PC-3 (cell line): ENCODE measurements at regions not wholly inside any gene's neighbourhood (a gene's known extent, or its start where the extent isn't known, plus 50 kb on each side); places are given as distances from the start of the nearest gene placed in this dataset.

ENCODE experiments used
- ATAC-seq: fragments of 200-7000 bp; cut with Tn5 transposase; 2 replicates; pipeline ENCODE4 v1.9.1; 2020; ENCODE audit warnings: mild to moderate bottlenecking, moderate library complexity
- BruUV-seq: library from RNA; stranded (reverse); fragments of 400-500 nt; replicated peaks from 2 replicates; lab custom pipeline; 2021; lab: Mats Ljungman, UMichigan
- CTCF ChIA-PET: fragments of 300-600 bp; sonication (Branson Sonifier 250); formaldehyde crosslinking; loops from one replicate; lab custom pipeline; 2022; ENCODE audit warnings: antibody characterized with exemption; lab: Charles Lee
- POLR2A ChIA-PET: fragments of 300-600 bp; sonication (Branson Sonifier 250); formaldehyde crosslinking; loops from one replicate; lab custom pipeline; 2022; ENCODE audit warnings: antibody characterized with exemption; ENCODE audit not compliant: unreplicated experiment; lab: Charles Lee
- DNase-seq: peaks from one replicate; pipeline ENCODE4 v3.0.0-alpha.2; 2015
- H2AFZ ChIP-seq: fragments of 300-600 bp; sonication (generic); 2 replicates; pipeline ENCODE4 v1.6.0; 2016; ENCODE audit warnings: antibody characterized with exemption, low read length
- H3F3A ChIP-seq: fragments of 300-600 bp; sonication (generic); one replicate; pipeline ENCODE4 v1.6.0; 2017; ENCODE audit warnings: antibody characterized with exemption, low read length, control low read depth, mild to moderate bottlenecking; ENCODE audit not compliant: unreplicated experiment
- H3K27ac ChIP-seq: fragments of 300-600 bp; sonication (generic); 2 replicates; pipeline ENCODE4 v1.5.1; 2016; ENCODE audit warnings: mild to moderate bottlenecking, low read length
- H3K27me3 ChIP-seq: fragments of 300-600 bp; sonication (generic); 2 replicates; pipeline ENCODE4 v1.6.1; 2016; ENCODE audit warnings: low read length, mixed read lengths
- H3K36me3 ChIP-seq: fragments of 300-600 bp; sonication (generic); 2 replicates; pipeline ENCODE4 v1.6.1; 2016; ENCODE audit warnings: low read depth, mixed run types, low read length, mixed read lengths
- H3K4me1 ChIP-seq: fragments of 300-600 bp; sonication (generic); 2 replicates; pipeline ENCODE4 v1.5.1; 2016; ENCODE audit warnings: low read length; ENCODE audit not compliant: insufficient read depth
- H3K4me2 ChIP-seq: fragments of 300-600 bp; sonication (generic); 2 replicates; pipeline ENCODE4 v1.6.0; 2016; ENCODE audit warnings: low read length
- H3K4me3 ChIP-seq: fragments of 300-600 bp; sonication (generic); 2 replicates; pipeline ENCODE4 v1.5.1; 2016; ENCODE audit warnings: mild to moderate bottlenecking, low read length, mixed read lengths
- H3K79me2 ChIP-seq: fragments of 300-600 bp; sonication (generic); 2 replicates; pipeline ENCODE4 v1.6.1; 2017; ENCODE audit warnings: low read length, mixed read lengths
- H3K9ac ChIP-seq: fragments of 300-600 bp; sonication (generic); 2 replicates; pipeline ENCODE4 v1.6.0; 2016; ENCODE audit warnings: mild to moderate bottlenecking, low read length
- H3K9me2 ChIP-seq: fragments of 300-600 bp; sonication (generic); replicated peaks from 2 replicates; pipeline ENCODE4 v1.6.1; 2016; ENCODE audit warnings: mixed run types, low read length, mixed read lengths
- H3K9me3 ChIP-seq: fragments of 300-600 bp; sonication (generic); 2 replicates; pipeline ENCODE4 v1.6.1; 2016; ENCODE audit warnings: low read length, mixed read lengths
- H4K20me1 ChIP-seq: fragments of 300-600 bp; sonication (generic); 2 replicates; pipeline ENCODE4 v1.6.1; 2016; ENCODE audit warnings: low read length, mixed read lengths
- EZH2 ChIP-seq: fragments of 300-600 bp; sonication (generic); IDR thresholded peaks from one replicate; pipeline ENCODE4 v1.6.1; 2017; ENCODE audit warnings: antibody characterized with exemption, mild to moderate bottlenecking, low read length; ENCODE audit not compliant: unreplicated experiment
- EZH2phosphoT487 ChIP-seq: fragments of 300-600 bp; sonication (generic); IDR thresholded peaks from 2 replicates; pipeline ENCODE4 v1.6.1; 2018; ENCODE audit warnings: mild to moderate bottlenecking, antibody characterized with exemption, low read length, borderline replicate concordance
- intact Hi-C: fragments of 100-400 bp; cut with micrococcal nuclease; formaldehyde crosslinking; loops from 2 replicates; pipeline ENCODE4 v1.9.0; 2023
- TF ChIP-seq, protein P1 (sequence below): fragments of 300-600 bp; sonication (generic); conservative IDR thresholded peaks from 2 replicates; pipeline ENCODE4 v1.5.1; 2017; ENCODE audit warnings: antibody characterized with exemption, low read depth, mild to moderate bottlenecking, low read length

DNA sequence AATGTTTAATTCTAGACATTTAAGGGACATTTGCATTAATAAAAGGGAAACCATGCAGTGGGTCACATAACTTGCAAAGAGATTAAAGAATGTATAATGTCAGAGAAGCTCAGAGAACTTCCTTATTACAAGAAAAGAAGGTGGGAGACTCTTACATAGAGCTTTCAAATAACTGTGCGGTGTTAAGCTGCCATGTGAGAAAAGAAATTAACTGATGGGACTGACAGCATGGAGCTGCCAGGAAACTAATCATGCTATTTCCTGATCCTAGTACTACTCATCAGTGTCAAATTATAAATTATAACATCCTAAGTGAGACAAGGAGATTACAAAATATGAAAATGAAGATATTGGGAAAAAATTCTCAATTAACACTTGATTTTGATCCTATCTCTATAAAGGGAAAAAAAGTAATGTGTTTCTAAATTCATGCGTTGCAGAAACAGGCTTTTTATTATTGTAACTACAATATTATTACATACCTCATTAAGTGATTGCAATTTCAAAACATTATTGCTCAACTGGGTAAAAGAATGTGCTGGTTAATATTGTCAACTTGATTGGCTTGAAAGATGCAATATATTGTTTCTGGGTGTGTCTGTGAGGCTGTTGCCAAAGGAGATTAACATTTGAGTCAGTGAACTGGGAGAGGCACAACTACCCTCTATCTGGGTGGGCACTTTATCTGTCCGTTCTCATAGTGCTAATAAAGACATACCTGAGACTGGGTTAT, 609.5 kb upstream of the NUDT12 start:
- BruUV-seq = no TSS peak
- TF ChIP-seq EZH2phosphoT487 (no peak), EZH2 (no peak)
- TF ChIP-seq, protein P1, sequence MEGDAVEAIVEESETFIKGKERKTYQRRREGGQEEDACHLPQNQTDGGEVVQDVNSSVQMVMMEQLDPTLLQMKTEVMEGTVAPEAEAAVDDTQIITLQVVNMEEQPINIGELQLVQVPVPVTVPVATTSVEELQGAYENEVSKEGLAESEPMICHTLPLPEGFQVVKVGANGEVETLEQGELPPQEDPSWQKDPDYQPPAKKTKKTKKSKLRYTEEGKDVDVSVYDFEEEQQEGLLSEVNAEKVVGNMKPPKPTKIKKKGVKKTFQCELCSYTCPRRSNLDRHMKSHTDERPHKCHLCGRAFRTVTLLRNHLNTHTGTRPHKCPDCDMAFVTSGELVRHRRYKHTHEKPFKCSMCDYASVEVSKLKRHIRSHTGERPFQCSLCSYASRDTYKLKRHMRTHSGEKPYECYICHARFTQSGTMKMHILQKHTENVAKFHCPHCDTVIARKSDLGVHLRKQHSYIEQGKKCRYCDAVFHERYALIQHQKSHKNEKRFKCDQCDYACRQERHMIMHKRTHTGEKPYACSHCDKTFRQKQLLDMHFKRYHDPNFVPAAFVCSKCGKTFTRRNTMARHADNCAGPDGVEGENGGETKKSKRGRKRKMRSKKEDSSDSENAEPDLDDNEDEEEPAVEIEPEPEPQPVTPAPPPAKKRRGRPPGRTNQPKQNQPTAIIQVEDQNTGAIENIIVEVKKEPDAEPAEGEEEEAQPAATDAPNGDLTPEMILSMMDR = no peak
- H4K20me1 ChIP-seq = no peaks in the 10 kb centered on the region
- no peak overlapping the region for H3K27ac ChIP-seq
- ATAC-seq (no peak), DNase-seq (no peak)
- H3F3A ChIP-seq = no peaks in the 10 kb centered on the region
- H3K36me3 ChIP-seq = no peaks in the 10 kb centered on the region
- no peak overlapping the region for H2AFZ ChIP-seq
- no peaks in the 10 kb centered on the region for H3K9me2 ChIP-seq
- intact Hi-C loops = no loop called here
- no peaks in the 10 kb centered on the region for H3K79me2 ChIP-seq
- no peaks in the 10 kb centered on the region for H3K4me1 ChIP-seq
- POLR2A ChIA-PET = no interaction called here
- no peaks in the 10 kb centered on the region for H3K27me3 ChIP-seq
- CTCF ChIA-PET = no interaction called here
- no peaks in the 10 kb centered on the region for H3K9me3 ChIP-seq
- H3K4me2 ChIP-seq = no peak overlapping the region
- H3K4me3 ChIP-seq = no peak overlapping the region
- H3K9ac ChIP-seq = no peak overlapping the region

GRCh38 chr5:104170926-104171325, 608.3 kb upstream of the NUDT12 start:
- H3K79me2 ChIP-seq = no peaks in the 10 kb centered on the region
- H2AFZ ChIP-seq = no peak overlapping the region
- no peaks in the 10 kb centered on the region for H3K4me1 ChIP-seq
- no peak overlapping the region for H3K27ac ChIP-seq
- no peak overlapping the region for H3K4me2 ChIP-seq
- intact Hi-C loops = no loop called here
- H3K9me2 ChIP-seq = no peaks in the 10 kb centered on the region
- H3K27me3 ChIP-seq = no peaks in the 10 kb centered on the region
- CTCF ChIA-PET = no interaction called here
- no peak overlapping the region for H3K4me3 ChIP-seq
- TF ChIP-seq EZH2phosphoT487 = no peak
- TF ChIP-seq, protein P1 = no peak
- no peaks in the 10 kb centered on the region for H4K20me1 ChIP-seq
- POLR2A ChIA-PET = no interaction called here
- BruUV-seq = no TSS peak
- no peaks in the 10 kb centered on the region for H3K9me3 ChIP-seq
- H3F3A ChIP-seq = no peaks in the 10 kb centered on the region
- ATAC-seq = peak; percentile 37; the same call in 1 of the 2 replicates
- no peaks in the 10 kb centered on the region for H3K36me3 ChIP-seq
- no peak overlapping the region for H3K9ac ChIP-seq
- DNase-seq = no peak

DNA sequence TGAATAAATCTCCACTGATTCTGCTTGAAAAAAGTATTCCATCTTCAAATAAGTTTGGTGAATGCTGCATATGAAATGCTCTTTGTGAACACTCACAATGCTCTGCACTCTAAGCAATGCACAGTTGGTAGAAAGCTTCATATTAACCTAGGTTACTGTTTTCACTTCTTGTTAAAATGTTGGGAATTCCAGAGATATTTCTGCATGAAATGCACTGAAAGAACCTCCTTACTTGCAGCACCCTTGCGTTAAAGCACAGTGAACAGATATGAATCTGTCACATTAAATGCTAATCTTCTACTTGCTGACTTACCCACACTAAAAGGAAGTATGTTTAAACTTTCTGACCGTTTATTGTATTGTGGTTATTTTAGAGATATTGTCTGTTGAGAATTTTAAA, 584.1 kb upstream of the NUDT12 start:
- Histone ChIP-seq H3K4me2 (no peak overlapping the region), H3F3A (no peaks in the 10 kb centered on the region), H4K20me1 (no peaks in the 10 kb centered on the region), H3K79me2 (no peaks in the 10 kb centered on the region), H3K27me3 (no peaks in the 10 kb centered on the region), H3K9ac (no peak overlapping the region), H3K9me3 (no peaks in the 10 kb centered on the region), H3K27ac (no peak overlapping the region), H3K36me3 (no peaks in the 10 kb centered on the region), H3K4me3 (no peak overlapping the region), H3K4me1 (no peaks in the 10 kb centered on the region), H2AFZ (no peak overlapping the region), H3K9me2 (no peaks in the 10 kb centered on the region)
- BruUV-seq = no TSS peak
- ATAC-seq = no peak
- DNase-seq = no peak
- CTCF ChIA-PET = no interaction called here
- TF ChIP-seq, protein P1 = no peak
- no peak for TF ChIP-seq EZH2
- TF ChIP-seq EZH2phosphoT487 = no peak
- intact Hi-C loops = no loop called here
- POLR2A ChIA-PET = no interaction called here
